ENCODE measurements at regions not wholly inside any gene's neighbourhood (a gene's known extent, or its start where the extent isn't known, plus 50 kb on each side); places are given as distances from the start of the nearest gene placed in this dataset.

DNA sequence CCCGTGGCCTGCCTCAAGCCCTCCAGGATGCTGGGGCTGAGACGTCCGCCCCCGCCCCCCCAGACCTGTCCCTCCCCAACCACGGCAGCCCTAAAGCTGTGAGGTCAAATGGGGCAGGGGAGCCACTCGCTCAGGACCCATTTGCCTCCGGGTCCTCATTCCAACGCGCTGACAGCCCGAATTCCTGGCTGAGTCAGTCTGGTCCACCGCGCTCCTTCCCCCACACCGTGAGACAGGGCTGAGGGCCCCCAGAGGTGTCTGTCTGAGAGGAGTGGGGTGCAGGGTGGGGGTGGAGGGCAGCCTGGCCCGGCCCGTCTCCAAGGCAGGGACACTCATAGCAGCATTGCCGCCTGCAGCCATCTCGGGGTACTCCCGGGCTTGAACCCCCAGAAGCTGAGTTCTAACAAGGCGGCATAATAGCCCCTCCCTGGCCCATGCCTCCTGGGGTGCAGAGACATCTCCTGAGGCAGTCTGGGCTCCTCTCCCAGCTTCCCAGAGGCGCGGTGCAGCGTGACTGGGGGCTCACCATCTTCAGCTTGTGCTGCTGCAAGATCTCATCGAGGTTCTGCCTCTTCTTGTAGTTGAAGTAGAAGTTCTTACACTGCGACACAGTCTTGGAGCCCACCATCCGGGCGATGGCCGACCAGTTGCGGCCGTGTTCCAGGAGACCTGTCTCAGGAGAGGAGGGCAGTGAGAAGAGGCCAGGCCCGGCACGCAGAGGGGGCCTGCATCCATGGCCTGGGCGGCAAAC lies 90.5 kb downstream of the RFLNA start:
- Histone ChIP-seq H3K36me3 (ENCODE audit: control insufficient read depth, insufficient read depth, low read length) (peaks cover 23% of the 10 kb centered on the region), H3K9me3 (ENCODE audit: control insufficient read depth, insufficient read depth, low read length) (no peaks in the 10 kb centered on the region), H3K4me1 (ENCODE audit: control insufficient read depth, insufficient read depth, low read length) (peaks cover 40% of the 10 kb centered on the region), H3K27me3 (ENCODE audit: control insufficient read depth, insufficient read depth, low read length) (no peaks in the 10 kb centered on the region), H3K4me3 (ENCODE audit: low read length) (no peak overlapping the region), H3K27ac (ENCODE audit: low read length) (no peak overlapping the region)
- TF ChIP-seq CTCF (IDR thresholded peaks at IDR 0.05) = no peak
- Mint-ChIP-seq H3K27ac (no peak overlapping the region), H3K4me1 (peaks cover 12 to 39% of the 10 kb centered on the region in 2 donors), H3K27me3 (ENCODE audit: low read depth in 2 of 2) (no peaks in the 10 kb centered on the region), H3K36me3 (no peaks in the 10 kb centered on the region), H3K4me3 (no peak overlapping the region), H3K9me3 (no peaks in the 10 kb centered on the region)
- ATAC-seq (no peak), DNase-seq (no peak)
- WGBS (ENCODE audit: insufficient coverage) = 97% methylated on average over 32 of the region's 32 CpGs
- intact Hi-C loops (cut with micrococcal nuclease) = loop anchor here (10.0 kb wide), 1 partner anchor 69 kb away; no protein-coding TSS in a partner anchor

DNA sequence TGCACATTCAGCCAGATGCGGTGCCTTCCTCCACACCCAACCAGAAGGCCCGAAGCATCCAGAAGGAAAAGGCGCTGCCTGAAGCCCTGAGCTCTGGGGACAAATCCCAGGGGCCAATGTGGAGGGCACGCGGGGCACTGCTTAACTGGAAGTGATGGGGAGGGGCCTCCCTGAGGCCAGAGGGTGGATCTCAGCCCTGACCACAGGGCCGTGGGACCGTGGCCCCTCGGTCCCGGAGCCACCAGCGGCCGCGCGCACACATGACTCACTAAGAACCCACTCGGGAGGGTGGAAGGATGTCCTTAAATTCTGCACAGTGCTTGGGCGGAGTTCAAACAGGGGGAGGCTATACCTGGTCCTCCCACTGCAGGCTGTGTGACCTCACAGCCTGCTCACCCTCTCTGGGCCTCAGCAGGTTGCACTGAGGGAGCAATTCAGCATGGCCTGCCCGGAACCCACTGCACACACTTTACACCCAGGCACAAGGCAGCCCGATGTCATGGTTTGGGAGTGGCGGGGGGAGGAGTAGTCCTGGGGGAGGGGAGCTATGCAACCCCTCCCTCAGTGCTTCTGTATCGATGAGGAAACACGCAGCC lies 89.5 kb downstream of the RFLNA start:
- Histone ChIP-seq H3K27me3 (ENCODE audit: control insufficient read depth, insufficient read depth, low read length) (no peaks in the 10 kb centered on the region), H3K36me3 (ENCODE audit: control insufficient read depth, insufficient read depth, low read length) (peaks cover 28% of the 10 kb centered on the region), H3K4me3 (ENCODE audit: low read length) (no peak overlapping the region), H3K27ac (ENCODE audit: low read length) (no peak overlapping the region), H3K9me3 (ENCODE audit: control insufficient read depth, insufficient read depth, low read length) (no peaks in the 10 kb centered on the region), H3K4me1 (ENCODE audit: control insufficient read depth, insufficient read depth, low read length) (peaks cover 32% of the 10 kb centered on the region)
- ATAC-seq (no peak), DNase-seq (no peak)
- Mint-ChIP-seq H3K27ac (no peak overlapping the region), H3K9me3 (no peaks in the 10 kb centered on the region), H3K36me3 (no peaks in the 10 kb centered on the region), H3K4me1 (peaks cover 8 to 29% of the 10 kb centered on the region in 2 donors), H3K27me3 (ENCODE audit: low read depth in 2 of 2) (no peaks in the 10 kb centered on the region), H3K4me3 (no peak overlapping the region)
- WGBS (ENCODE audit: insufficient coverage) = 94% methylated on average over 20 of the region's 20 CpGs
- no peak for TF ChIP-seq CTCF (IDR thresholded peaks at IDR 0.05)
- intact Hi-C loops (cut with micrococcal nuclease) = loop anchor here (10.0 kb wide), 1 partner anchor 70 kb away; no protein-coding TSS in a partner anchor

- no peak for DNase-seq
- intact Hi-C loops (cut with micrococcal nuclease) = loop anchor here (10.0 kb wide), 1 partner anchor 72 kb away; no protein-coding TSS in a partner anchor
- no peak overlapping the region for H3K27ac ChIP-seq (ENCODE audit: low read length)
- no peaks in the 10 kb centered on the region for H3K27me3 Mint-ChIP-seq (ENCODE audit: low read depth in 2 of 2)
- H3K27me3 ChIP-seq (ENCODE audit: control insufficient read depth, insufficient read depth, low read length) = no peaks in the 10 kb centered on the region
- ATAC-seq = no peak
- H3K9me3 Mint-ChIP-seq = no peaks in the 10 kb centered on the region
- peaks cover 40% of the 10 kb centered on the region for H3K36me3 ChIP-seq (ENCODE audit: control insufficient read depth, insufficient read depth, low read length)
- H3K4me1 ChIP-seq (ENCODE audit: control insufficient read depth, insufficient read depth, low read length) = peaks cover 19% of the 10 kb centered on the region
- H3K9me3 ChIP-seq (ENCODE audit: control insufficient read depth, insufficient read depth, low read length) = no peaks in the 10 kb centered on the region
- H3K36me3 Mint-ChIP-seq = no peaks in the 10 kb centered on the region
- H3K4me3 Mint-ChIP-seq = no peak overlapping the region
- H3K27ac Mint-ChIP-seq = no peak overlapping the region
- TF ChIP-seq CTCF (IDR thresholded peaks at IDR 0.05) = no peak
- peaks cover 8 to 18% of the 10 kb centered on the region in 2 donors for H3K4me1 Mint-ChIP-seq
- 98% methylated on average over 10 of the region's 10 CpGs for WGBS (ENCODE audit: insufficient coverage)
- H3K4me3 ChIP-seq (ENCODE audit: low read length) = no peak overlapping the region
These were observed 88.1 kb downstream of the RFLNA start for GRCh38 chr12:124383028-124383427.
